DOHH2 (cell line): ENCODE measurements at regions not wholly inside any gene's neighbourhood (a gene's known extent, or its start where the extent isn't known, plus 50 kb on each side); places are given as distances from the start of the nearest gene placed in this dataset.

Source experiments
- CTCF ChIP-seq: fragments of 200-600 bp; sonication (generic); IDR thresholded peaks from one replicate; pipeline ENCODE4 v1.5.1; 2014; ENCODE audit warnings: antibody characterized with exemption, mild to moderate bottlenecking, low read depth, low read length; ENCODE audit not compliant: poor library complexity, severe bottlenecking
- EZH2phosphoT487 ChIP-seq: fragments of 200-600 bp; sonication (generic); IDR thresholded peaks from 2 replicates; pipeline ENCODE4 v1.6.1; 2017; ENCODE audit warnings: borderline replicate concordance, mild to moderate bottlenecking, antibody characterized with exemption, low read length, moderate library complexity, mixed read lengths

GRCh38 chr2:109718139-109718538, 76.0 kb upstream of the RGPD5 start:
- TF ChIP-seq CTCF (no peak), EZH2phosphoT487 (no peak)
